WTC11 (cell line): ENCODE measurements at regions not wholly inside any gene's neighbourhood (a gene's known extent, or its start where the extent isn't known, plus 50 kb on each side); places are given as distances from the start of the nearest gene placed in this dataset.

Experiments used
- ATAC-seq: fragments of 200-7000 bp; cut with Tn5 transposase; 2 replicates; pipeline ENCODE4 v1.10.0; 2021; ENCODE audit warnings: mild to moderate bottlenecking, moderate library complexity
- CTCF ChIA-PET: fragments of 300-600 bp; sonication (Branson Sonifier 250); formaldehyde crosslinking; loops from one replicate; lab custom pipeline; 2021; ENCODE audit warnings: antibody characterized with exemption; lab: Charles Lee
- POLR2A ChIA-PET: fragments of 350-600 bp; sonication (Branson Sonifier 250); formaldehyde crosslinking; loops from one replicate; lab custom pipeline; 2021; ENCODE audit warnings: antibody characterized with exemption; lab: Charles Lee
- DNase-seq: peaks from one replicate; pipeline ENCODE4 v3.0.0; 2021; ENCODE audit warnings: low spot score
- H3K27ac Mint-ChIP-seq: 2 replicates; pipeline ENCODE4 v1.8.0; 2021; ENCODE audit warnings: mixed read lengths
- H3K27me3 Mint-ChIP-seq: 2 replicates; pipeline ENCODE4 v1.8.0; 2021; ENCODE audit warnings: low read depth, mild to moderate bottlenecking, moderate library complexity, mixed read lengths
- H3K36me3 Mint-ChIP-seq: 2 replicates; pipeline ENCODE4 v1.8.0; 2021; ENCODE audit warnings: mixed read lengths
- H3K4me1 Mint-ChIP-seq: 2 replicates; pipeline ENCODE4 v1.8.0; 2022; ENCODE audit warnings: mixed read lengths
- H3K4me3 Mint-ChIP-seq: 2 replicates; pipeline ENCODE4 v1.8.0; 2021; ENCODE audit warnings: mild to moderate bottlenecking, moderate library complexity, mixed read lengths
- H3K9me3 Mint-ChIP-seq: 2 replicates; pipeline ENCODE4 v1.8.0; 2021; ENCODE audit warnings: mixed read lengths
- CBFB ChIP-seq: sonication (generic); formaldehyde crosslinking; IDR thresholded peaks from 2 replicates; pipeline ENCODE4 v1.8.1; 2022; ENCODE audit warnings: mild to moderate bottlenecking, low read depth, missing genetic modification reagents
- FOXJ3 ChIP-seq: sonication (generic); formaldehyde crosslinking; IDR thresholded peaks from 2 replicates; pipeline ENCODE4 v1.9.0; 2021; ENCODE audit warnings: missing genetic modification reagents, mild to moderate bottlenecking, borderline replicate concordance
- FOXP1 ChIP-seq: sonication (generic); formaldehyde crosslinking; IDR thresholded peaks from 2 replicates; pipeline ENCODE4 v1.8.0; 2022; ENCODE audit warnings: missing genetic modification reagents, mild to moderate bottlenecking, moderate library complexity, borderline replicate concordance
- GTF2I ChIP-seq: fragments of 250-450 bp; sonication (Bioruptor Pico); conservative IDR thresholded peaks from 2 replicates; pipeline ENCODE4 v1.4.0; 2021; ENCODE audit warnings: mild to moderate bottlenecking
- JUN ChIP-seq: sonication (generic); formaldehyde crosslinking; IDR thresholded peaks from 2 replicates; pipeline ENCODE4 v1.8.0; 2023; ENCODE audit warnings: mild to moderate bottlenecking, missing genetic modification reagents
- NFE2L1 ChIP-seq: sonication (generic); formaldehyde crosslinking; IDR thresholded peaks from 2 replicates; pipeline ENCODE4 v1.8.1; 2023; ENCODE audit warnings: missing genetic modification reagents
- NR1H2 ChIP-seq: sonication (generic); formaldehyde crosslinking; IDR thresholded peaks from 2 replicates; pipeline ENCODE4 v1.9.0; 2021; ENCODE audit warnings: mild to moderate bottlenecking, moderate library complexity, missing genetic modification reagents
- TEAD4 ChIP-seq: sonication (generic); formaldehyde crosslinking; IDR thresholded peaks from 2 replicates; pipeline ENCODE4 v1.8.0; 2022; ENCODE audit warnings: mild to moderate bottlenecking, missing genetic modification reagents
- ZNF138 ChIP-seq: sonication (generic); formaldehyde crosslinking; conservative IDR thresholded peaks from 2 replicates; pipeline ENCODE4 v1.8.1; 2022; ENCODE audit warnings: mild to moderate bottlenecking, moderate library complexity, missing genetic modification reagents
- ZNF263 ChIP-seq: sonication (generic); formaldehyde crosslinking; IDR thresholded peaks from 2 replicates; pipeline ENCODE4 v1.8.1; 2022; ENCODE audit warnings: low read depth, mild to moderate bottlenecking, moderate library complexity, missing genetic modification reagents
- TF ChIP-seq, protein P1 (sequence below): sonication (generic); formaldehyde crosslinking; IDR thresholded peaks from 2 replicates; pipeline ENCODE4 v1.8.1; 2023; ENCODE audit warnings: mild to moderate bottlenecking, moderate library complexity, missing genetic modification reagents
- TF ChIP-seq, protein P2 (sequence below): sonication (generic); formaldehyde crosslinking; IDR thresholded peaks from 2 replicates; pipeline ENCODE4 v1.8.0; 2023; ENCODE audit warnings: missing genetic modification reagents
- TF ChIP-seq, protein P3 (sequence below): sonication (generic); formaldehyde crosslinking; IDR thresholded peaks from 2 replicates; pipeline ENCODE4 v1.8.0; 2022; ENCODE audit warnings: mild to moderate bottlenecking, missing genetic modification reagents
- TF ChIP-seq, protein P4 (sequence below): sonication (generic); formaldehyde crosslinking; IDR thresholded peaks from 2 replicates; pipeline ENCODE4 v1.8.1; 2022; ENCODE audit warnings: low read depth, mild to moderate bottlenecking, moderate library complexity, missing genetic modification reagents, borderline replicate concordance
- TF ChIP-seq, protein P5 (sequence below): fragments of 250-450 bp; sonication (Bioruptor Pico); IDR thresholded peaks from 2 replicates; pipeline ENCODE4 v1.9.0; 2021; ENCODE audit warnings: mild to moderate bottlenecking, borderline replicate concordance
- TF ChIP-seq, protein P6 (sequence below): sonication (generic); formaldehyde crosslinking; IDR thresholded peaks from 2 replicates; pipeline ENCODE4 v1.8.0; 2022; ENCODE audit warnings: mild to moderate bottlenecking, missing genetic modification reagents

DNA sequence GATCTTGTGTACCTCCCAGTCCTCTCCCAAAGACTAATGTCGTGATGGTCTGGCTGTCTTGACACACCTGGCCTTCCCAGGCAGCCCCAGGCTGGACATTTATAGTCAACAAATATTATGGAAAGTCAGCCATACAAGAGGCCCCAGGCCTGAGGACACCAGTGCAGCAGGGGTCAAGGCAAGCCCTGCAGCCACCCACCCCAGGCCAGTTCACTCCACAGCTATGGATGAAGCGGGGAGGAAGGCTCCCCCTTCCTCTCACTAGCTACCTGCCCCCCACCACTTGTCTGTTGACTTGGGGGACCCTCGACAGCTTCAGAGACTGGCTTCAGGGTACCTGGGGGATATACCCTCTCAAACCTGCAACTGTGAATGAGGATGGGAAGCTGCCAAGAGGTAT, 132.1 kb downstream of the MRPL14 start (continued):
- no peak for TF ChIP-seq ZNF138 (CRISPR knock-in tag)
- no peak for TF ChIP-seq ZNF263 (CRISPR knock-in tag)
- no peak for TF ChIP-seq FOXJ3 (CRISPR knock-in tag)
- TF ChIP-seq, protein P1, sequence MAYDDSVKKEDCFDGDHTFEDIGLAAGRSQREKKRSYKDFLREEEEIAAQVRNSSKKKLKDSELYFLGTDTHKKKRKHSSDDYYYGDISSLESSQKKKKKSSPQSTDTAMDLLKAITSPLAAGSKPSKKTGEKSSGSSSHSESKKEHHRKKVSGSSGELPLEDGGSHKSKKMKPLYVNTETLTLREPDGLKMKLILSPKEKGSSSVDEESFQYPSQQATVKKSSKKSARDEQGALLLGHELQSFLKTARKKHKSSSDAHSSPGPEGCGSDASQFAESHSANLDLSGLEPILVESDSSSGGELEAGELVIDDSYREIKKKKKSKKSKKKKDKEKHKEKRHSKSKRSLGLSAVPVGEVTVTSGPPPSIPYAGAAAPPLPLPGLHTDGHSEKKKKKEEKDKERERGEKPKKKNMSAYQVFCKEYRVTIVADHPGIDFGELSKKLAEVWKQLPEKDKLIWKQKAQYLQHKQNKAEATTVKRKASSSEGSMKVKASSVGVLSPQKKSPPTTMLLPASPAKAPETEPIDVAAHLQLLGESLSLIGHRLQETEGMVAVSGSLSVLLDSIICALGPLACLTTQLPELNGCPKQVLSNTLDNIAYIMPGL (CRISPR knock-in tag): no peak

DNA sequence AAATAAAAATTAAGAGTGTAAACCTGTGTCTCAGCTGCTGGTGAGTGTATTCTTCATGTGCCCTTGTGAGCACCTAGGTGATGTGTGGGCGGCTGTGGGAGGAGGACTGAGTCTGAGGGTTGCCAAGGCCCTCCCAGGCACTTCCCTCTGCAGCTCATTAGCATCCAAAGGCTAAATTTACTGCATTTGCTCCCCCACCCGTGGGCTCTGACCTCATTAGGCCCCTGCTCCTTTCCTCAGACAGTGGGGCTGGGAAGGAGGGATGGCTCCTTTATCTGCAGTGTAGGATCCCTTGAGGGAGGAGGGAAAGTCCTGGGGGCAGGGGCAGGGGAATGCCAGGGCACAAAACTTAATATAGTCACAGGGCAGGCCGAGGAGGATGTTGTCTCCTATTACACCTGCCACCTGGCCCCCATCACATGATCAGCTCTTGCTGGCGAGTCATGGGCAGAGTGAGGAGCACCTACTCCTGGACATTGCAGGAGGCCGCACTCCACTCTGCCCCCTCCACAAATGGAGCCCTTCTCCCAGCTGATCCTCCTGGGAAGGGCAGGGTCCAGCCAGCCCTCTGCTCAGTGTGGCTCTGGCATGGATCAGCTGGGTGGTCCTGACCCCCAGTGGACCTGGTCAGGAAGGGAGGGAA, 133.2 kb downstream of the MRPL14 start:
- ChIA-PET CTCF (interaction anchor here (1.1 to 2.0 kb wide), 3 partner anchors 8 to 81 kb away, joined by 3 to 12 read pairs (median 3); no protein-coding TSS in a partner anchor), POLR2A (interaction anchor here (0.6 to 1.1 kb wide), 2 partner anchors 40 to 314 kb away, joined by 3 to 6 read pairs; no protein-coding TSS in a partner anchor)
- no peak for DNase-seq
- H3K4me1 Mint-ChIP-seq: peaks cover 25% of the 10 kb centered on the region
- peaks cover 7% of the 10 kb centered on the region for H3K9me3 Mint-ChIP-seq
- peaks cover 2% of the 10 kb centered on the region; the same call in 1 of the 2 replicates for H3K36me3 Mint-ChIP-seq
- no peak overlapping the region for H3K4me3 Mint-ChIP-seq
- TF ChIP-seq NR1H2 (CRISPR knock-in tag) (no peak), CBFB (CRISPR knock-in tag) (no peak), JUN (CRISPR knock-in tag) (no peak), TEAD4 (CRISPR knock-in tag) (no peak), ZNF263 (CRISPR knock-in tag) (no peak), NFE2L1 (CRISPR knock-in tag) (no peak), GTF2I (CRISPR knock-in tag) (no peak), FOXP1 (CRISPR knock-in tag) (no peak)
- TF ChIP-seq, protein P2, sequence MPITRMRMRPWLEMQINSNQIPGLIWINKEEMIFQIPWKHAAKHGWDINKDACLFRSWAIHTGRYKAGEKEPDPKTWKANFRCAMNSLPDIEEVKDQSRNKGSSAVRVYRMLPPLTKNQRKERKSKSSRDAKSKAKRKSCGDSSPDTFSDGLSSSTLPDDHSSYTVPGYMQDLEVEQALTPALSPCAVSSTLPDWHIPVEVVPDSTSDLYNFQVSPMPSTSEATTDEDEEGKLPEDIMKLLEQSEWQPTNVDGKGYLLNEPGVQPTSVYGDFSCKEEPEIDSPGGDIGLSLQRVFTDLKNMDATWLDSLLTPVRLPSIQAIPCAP (CRISPR knock-in tag): no peak
- TF ChIP-seq, protein P3, sequence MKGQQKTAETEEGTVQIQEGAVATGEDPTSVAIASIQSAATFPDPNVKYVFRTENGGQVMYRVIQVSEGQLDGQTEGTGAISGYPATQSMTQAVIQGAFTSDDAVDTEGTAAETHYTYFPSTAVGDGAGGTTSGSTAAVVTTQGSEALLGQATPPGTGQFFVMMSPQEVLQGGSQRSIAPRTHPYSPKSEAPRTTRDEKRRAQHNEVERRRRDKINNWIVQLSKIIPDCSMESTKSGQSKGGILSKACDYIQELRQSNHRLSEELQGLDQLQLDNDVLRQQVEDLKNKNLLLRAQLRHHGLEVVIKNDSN (CRISPR knock-in tag): no peak
- TF ChIP-seq, protein P4, sequence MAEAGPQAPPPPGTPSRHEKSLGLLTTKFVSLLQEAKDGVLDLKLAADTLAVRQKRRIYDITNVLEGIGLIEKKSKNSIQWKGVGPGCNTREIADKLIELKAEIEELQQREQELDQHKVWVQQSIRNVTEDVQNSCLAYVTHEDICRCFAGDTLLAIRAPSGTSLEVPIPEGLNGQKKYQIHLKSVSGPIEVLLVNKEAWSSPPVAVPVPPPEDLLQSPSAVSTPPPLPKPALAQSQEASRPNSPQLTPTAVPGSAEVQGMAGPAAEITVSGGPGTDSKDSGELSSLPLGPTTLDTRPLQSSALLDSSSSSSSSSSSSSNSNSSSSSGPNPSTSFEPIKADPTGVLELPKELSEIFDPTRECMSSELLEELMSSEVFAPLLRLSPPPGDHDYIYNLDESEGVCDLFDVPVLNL (CRISPR knock-in tag): no peak
- TF ChIP-seq, protein P5, sequence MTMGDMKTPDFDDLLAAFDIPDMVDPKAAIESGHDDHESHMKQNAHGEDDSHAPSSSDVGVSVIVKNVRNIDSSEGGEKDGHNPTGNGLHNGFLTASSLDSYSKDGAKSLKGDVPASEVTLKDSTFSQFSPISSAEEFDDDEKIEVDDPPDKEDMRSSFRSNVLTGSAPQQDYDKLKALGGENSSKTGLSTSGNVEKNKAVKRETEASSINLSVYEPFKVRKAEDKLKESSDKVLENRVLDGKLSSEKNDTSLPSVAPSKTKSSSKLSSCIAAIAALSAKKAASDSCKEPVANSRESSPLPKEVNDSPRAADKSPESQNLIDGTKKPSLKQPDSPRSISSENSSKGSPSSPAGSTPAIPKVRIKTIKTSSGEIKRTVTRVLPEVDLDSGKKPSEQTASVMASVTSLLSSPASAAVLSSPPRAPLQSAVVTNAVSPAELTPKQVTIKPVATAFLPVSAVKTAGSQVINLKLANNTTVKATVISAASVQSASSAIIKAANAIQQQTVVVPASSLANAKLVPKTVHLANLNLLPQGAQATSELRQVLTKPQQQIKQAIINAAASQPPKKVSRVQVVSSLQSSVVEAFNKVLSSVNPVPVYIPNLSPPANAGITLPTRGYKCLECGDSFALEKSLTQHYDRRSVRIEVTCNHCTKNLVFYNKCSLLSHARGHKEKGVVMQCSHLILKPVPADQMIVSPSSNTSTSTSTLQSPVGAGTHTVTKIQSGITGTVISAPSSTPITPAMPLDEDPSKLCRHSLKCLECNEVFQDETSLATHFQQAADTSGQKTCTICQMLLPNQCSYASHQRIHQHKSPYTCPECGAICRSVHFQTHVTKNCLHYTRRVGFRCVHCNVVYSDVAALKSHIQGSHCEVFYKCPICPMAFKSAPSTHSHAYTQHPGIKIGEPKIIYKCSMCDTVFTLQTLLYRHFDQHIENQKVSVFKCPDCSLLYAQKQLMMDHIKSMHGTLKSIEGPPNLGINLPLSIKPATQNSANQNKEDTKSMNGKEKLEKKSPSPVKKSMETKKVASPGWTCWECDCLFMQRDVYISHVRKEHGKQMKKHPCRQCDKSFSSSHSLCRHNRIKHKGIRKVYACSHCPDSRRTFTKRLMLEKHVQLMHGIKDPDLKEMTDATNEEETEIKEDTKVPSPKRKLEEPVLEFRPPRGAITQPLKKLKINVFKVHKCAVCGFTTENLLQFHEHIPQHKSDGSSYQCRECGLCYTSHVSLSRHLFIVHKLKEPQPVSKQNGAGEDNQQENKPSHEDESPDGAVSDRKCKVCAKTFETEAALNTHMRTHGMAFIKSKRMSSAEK: no peak
- TF ChIP-seq, protein P6, sequence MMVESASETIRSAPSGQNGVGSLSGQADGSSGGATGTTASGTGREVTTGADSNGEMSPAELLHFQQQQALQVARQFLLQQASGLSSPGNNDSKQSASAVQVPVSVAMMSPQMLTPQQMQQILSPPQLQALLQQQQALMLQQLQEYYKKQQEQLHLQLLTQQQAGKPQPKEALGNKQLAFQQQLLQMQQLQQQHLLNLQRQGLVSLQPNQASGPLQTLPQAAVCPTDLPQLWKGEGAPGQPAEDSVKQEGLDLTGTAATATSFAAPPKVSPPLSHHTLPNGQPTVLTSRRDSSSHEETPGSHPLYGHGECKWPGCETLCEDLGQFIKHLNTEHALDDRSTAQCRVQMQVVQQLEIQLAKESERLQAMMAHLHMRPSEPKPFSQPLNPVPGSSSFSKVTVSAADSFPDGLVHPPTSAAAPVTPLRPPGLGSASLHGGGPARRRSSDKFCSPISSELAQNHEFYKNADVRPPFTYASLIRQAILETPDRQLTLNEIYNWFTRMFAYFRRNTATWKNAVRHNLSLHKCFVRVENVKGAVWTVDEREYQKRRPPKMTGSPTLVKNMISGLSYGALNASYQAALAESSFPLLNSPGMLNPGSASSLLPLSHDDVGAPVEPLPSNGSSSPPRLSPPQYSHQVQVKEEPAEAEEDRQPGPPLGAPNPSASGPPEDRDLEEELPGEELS (CRISPR knock-in tag): no peak
- ATAC-seq: no peak
- no peak overlapping the region for H3K27ac Mint-ChIP-seq
- H3K27me3 Mint-ChIP-seq: peaks cover 3% of the 10 kb centered on the region; the same call in 1 of the 2 replicates
